Chondrocyte (in vitro differentiated cells): ENCODE measurements at regions not wholly inside any gene's neighbourhood (a gene's known extent, or its start where the extent isn't known, plus 50 kb on each side); places are given as distances from the start of the nearest gene placed in this dataset.

Experiments used
- DNase-seq: peaks from one replicate; pipeline ENCODE4 v3.0.0; 2021; ENCODE audit warnings: mixed read lengths, low spot score
- H3K27ac Mint-ChIP-seq: one replicate; pipeline ENCODE4 v1.8.0; 2021; ENCODE audit warnings: mild to moderate bottlenecking, moderate library complexity, mixed read lengths; ENCODE audit not compliant: unreplicated experiment
- H3K27me3 Mint-ChIP-seq: 2 replicates; pipeline ENCODE4 v1.8.0; 2021; ENCODE audit warnings: low read depth, mixed read lengths
- H3K36me3 Mint-ChIP-seq: 2 replicates; pipeline ENCODE4 v1.8.0; 2021; ENCODE audit warnings: low read depth, mixed read lengths
- H3K4me1 Mint-ChIP-seq: 2 replicates; pipeline ENCODE4 v1.8.0; 2021; ENCODE audit warnings: low read depth, mild to moderate bottlenecking, mixed read lengths
- H3K4me3 Mint-ChIP-seq: one replicate; pipeline ENCODE4 v1.8.0; 2021; ENCODE audit warnings: mild to moderate bottlenecking, moderate library complexity, mixed read lengths; ENCODE audit not compliant: unreplicated experiment
- H3K9me3 Mint-ChIP-seq: 2 replicates; pipeline ENCODE4 v1.8.0; 2021; ENCODE audit warnings: low read depth, mixed read lengths
- TF ChIP-seq, protein P1 (sequence below): fragments of 200-600 bp; sonication (generic); IDR thresholded peaks from 2 replicates; pipeline ENCODE4 v1.5.0; 2021; ENCODE audit warnings: antibody characterized with exemption, mild to moderate bottlenecking, moderate library complexity

DNA sequence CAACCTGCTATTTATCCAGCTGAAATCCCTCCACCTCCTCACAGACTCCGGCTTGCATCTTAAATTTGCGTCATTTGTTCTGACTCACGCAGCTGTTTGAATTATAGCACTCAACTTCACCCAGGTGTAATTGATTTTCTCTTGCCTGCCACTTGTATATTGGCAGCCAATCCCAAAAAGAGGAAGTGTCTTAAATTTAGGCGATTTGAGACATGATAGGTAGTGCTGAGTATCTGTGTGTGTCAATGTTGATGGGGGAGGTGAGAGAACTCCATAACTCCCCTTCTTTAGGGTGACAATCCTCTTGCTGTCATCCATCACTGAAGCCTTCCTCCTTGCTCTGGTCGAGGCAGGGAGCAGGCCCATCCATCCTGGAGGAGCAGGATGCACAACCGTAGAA, 77.2 kb upstream of the TPRG1 start:
- TF ChIP-seq, protein P1, sequence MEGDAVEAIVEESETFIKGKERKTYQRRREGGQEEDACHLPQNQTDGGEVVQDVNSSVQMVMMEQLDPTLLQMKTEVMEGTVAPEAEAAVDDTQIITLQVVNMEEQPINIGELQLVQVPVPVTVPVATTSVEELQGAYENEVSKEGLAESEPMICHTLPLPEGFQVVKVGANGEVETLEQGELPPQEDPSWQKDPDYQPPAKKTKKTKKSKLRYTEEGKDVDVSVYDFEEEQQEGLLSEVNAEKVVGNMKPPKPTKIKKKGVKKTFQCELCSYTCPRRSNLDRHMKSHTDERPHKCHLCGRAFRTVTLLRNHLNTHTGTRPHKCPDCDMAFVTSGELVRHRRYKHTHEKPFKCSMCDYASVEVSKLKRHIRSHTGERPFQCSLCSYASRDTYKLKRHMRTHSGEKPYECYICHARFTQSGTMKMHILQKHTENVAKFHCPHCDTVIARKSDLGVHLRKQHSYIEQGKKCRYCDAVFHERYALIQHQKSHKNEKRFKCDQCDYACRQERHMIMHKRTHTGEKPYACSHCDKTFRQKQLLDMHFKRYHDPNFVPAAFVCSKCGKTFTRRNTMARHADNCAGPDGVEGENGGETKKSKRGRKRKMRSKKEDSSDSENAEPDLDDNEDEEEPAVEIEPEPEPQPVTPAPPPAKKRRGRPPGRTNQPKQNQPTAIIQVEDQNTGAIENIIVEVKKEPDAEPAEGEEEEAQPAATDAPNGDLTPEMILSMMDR, result no peak
- no peaks in the 10 kb centered on the region for H3K4me1 Mint-ChIP-seq
- no peaks in the 10 kb centered on the region for H3K36me3 Mint-ChIP-seq
- H3K27ac Mint-ChIP-seq, result no peak overlapping the region
- H3K27me3 Mint-ChIP-seq, result no peaks in the 10 kb centered on the region
- no peaks in the 10 kb centered on the region for H3K9me3 Mint-ChIP-seq
- no peak overlapping the region for H3K4me3 Mint-ChIP-seq
- DNase-seq, result no peak

DNA sequence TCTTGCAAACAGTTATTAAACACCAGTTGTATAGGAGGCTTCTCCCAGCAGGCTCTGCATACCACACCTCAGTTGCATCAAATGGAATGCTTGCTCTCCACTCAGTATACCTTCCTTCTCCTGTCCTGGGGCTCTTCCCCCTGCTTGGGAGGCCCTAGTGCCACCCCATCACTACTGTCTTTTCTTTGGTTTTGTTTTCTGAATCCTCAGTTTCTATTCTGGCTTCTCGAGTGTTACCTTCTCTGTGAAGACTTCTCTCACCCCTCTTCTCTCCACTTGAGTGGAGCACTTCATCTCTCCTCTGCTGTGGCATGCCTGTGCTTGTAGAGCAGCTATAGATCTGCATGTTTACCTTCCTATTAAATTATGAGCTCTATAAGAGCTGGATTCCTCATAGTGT, 75.7 kb upstream of the TPRG1 start:
- DNase-seq, result no peak
- TF ChIP-seq, protein P1, result no peak
- Mint-ChIP-seq H3K4me3 (no peak overlapping the region), H3K27ac (no peak overlapping the region), H3K36me3 (no peaks in the 10 kb centered on the region), H3K27me3 (no peaks in the 10 kb centered on the region), H3K4me1 (no peaks in the 10 kb centered on the region), H3K9me3 (peaks cover 2% of the 10 kb centered on the region)

DNA sequence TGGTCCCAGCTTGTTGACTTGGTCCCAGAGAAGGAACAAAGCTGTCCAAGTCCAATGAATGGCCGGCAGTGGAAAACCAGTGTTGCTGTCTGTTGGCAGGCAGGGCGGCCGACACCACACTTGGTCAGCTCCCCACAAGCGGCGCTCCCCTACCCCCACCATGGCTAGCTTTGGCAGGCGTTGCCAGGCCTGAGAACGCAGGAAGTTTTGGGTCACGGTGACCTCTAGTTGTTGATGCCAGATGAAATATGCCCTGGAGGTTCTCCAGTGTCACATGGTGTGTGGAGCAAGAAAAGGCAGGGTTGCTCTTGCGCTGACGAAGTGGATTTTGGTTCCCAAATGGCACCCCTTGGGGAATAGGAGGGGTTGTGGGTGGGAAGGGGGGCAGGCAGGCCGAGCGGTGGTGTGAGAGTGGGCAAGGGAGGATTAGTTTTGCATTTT, 72.7 kb upstream of the TPRG1 start:
- Mint-ChIP-seq H3K4me3 (no peak overlapping the region), H3K9me3 (peaks cover 2% of the 10 kb centered on the region), H3K27me3 (no peaks in the 10 kb centered on the region), H3K27ac (no peak overlapping the region), H3K36me3 (no peaks in the 10 kb centered on the region), H3K4me1 (no peaks in the 10 kb centered on the region)
- TF ChIP-seq, protein P1, result no peak
- peak; percentile 65 for DNase-seq

- TF ChIP-seq, protein P1, result no peak
- peaks cover 2% of the 10 kb centered on the region for H3K9me3 Mint-ChIP-seq
- no peak overlapping the region for H3K4me3 Mint-ChIP-seq
- no peaks in the 10 kb centered on the region for H3K4me1 Mint-ChIP-seq
- no peak for DNase-seq
- H3K27ac Mint-ChIP-seq, result no peak overlapping the region
- no peaks in the 10 kb centered on the region for H3K36me3 Mint-ChIP-seq
- no peaks in the 10 kb centered on the region for H3K27me3 Mint-ChIP-seq
Observed at GRCh38 chr3:189099505-189100290, 72.1 kb upstream of the TPRG1 start.

- TF ChIP-seq, protein P1, result no peak
- Mint-ChIP-seq H3K27me3 (no peaks in the 10 kb centered on the region), H3K36me3 (no peaks in the 10 kb centered on the region), H3K9me3 (peaks cover 2% of the 10 kb centered on the region), H3K27ac (no peak overlapping the region), H3K4me3 (no peak overlapping the region), H3K4me1 (no peaks in the 10 kb centered on the region)
- DNase-seq, result no peak
Observed at GRCh38 chr3:189100866-189101265, 70.9 kb upstream of the TPRG1 start.
